ENCODE measurements at regions not wholly inside any gene's neighbourhood (a gene's known extent, or its start where the extent isn't known, plus 50 kb on each side); places are given as distances from the start of the nearest gene placed in this dataset.

DNA sequence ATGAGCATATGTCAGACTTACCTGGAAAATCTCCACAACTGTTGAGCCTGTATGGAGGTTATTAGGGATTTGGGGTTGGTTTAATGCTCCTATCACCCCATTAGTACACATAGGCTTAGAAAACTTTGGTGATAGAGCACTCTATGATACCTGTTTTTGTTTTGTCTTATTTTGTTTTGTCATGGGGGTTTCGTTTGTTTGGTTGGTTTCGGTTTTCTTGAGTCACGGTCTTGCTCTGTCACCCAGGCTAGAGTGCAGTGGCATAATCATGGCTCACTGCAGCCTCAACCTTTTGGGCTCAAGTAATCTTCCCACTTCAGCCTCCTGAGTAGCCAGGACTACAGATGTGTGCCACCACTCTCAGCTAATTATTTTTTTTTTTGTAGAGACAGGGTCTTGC, 70.0 kb downstream of the MZT1 start:
- no peak for ATAC-seq
- Mint-ChIP-seq H3K36me3 (ENCODE audit: low read depth) (no peaks in the 10 kb centered on the region), H3K27ac (no peak overlapping the region), H3K27me3 (peaks cover 50% of the 10 kb centered on the region), H3K4me3 (no peak overlapping the region), H3K4me1 (no peaks in the 10 kb centered on the region)
- no peak for DNase-seq
- no peaks in the 10 kb centered on the region for H3K9me3 ChIP-seq (ENCODE audit: control insufficient read depth, low read length, poor library complexity, severe bottlenecking)

- no peaks in the 10 kb centered on the region for H3K36me3 Mint-ChIP-seq (ENCODE audit: low read depth)
- DNase-seq (no peak), ATAC-seq (no peak)
- H3K9me3 ChIP-seq (ENCODE audit: control insufficient read depth, low read length, poor library complexity, severe bottlenecking) = no peaks in the 10 kb centered on the region
- H3K4me1 Mint-ChIP-seq = no peaks in the 10 kb centered on the region
- H3K27ac Mint-ChIP-seq = no peak overlapping the region
- H3K4me3 Mint-ChIP-seq = no peak overlapping the region
- peaks cover 47% of the 10 kb centered on the region for H3K27me3 Mint-ChIP-seq
These were observed 71.1 kb downstream of the MZT1 start for GRCh38 chr13:72656357-72656756.

DNA sequence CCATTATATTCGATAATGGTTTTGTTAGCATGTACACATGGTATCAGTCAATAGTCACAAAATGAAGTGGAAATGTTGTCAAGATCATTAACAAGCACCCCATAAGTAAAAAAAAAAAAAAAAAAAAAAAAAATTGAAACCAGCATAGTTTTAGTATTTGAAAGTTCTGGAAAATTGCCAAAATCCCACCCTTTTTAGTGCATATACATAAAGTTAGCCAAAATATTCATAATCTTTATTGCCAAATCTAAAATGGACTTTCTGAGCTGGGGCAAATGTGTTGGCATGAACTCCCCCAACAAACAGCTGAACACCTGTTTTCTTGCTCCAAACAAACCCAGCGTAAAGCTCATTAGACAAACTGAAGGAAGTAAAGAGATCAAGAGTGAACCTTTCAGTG, 73.9 kb downstream of the MZT1 start:
- Mint-ChIP-seq H3K27ac (no peak overlapping the region), H3K27me3 (peaks cover 58% of the 10 kb centered on the region), H3K36me3 (ENCODE audit: low read depth) (no peaks in the 10 kb centered on the region), H3K4me1 (no peaks in the 10 kb centered on the region), H3K4me3 (no peak overlapping the region)
- no peaks in the 10 kb centered on the region for H3K9me3 ChIP-seq (ENCODE audit: control insufficient read depth, low read length, poor library complexity, severe bottlenecking)
- no peak for ATAC-seq
- no peak for DNase-seq

- no peaks in the 10 kb centered on the region for H3K9me3 ChIP-seq (ENCODE audit: control insufficient read depth, low read length, poor library complexity, severe bottlenecking)
- ATAC-seq = no peak
- Mint-ChIP-seq H3K4me1 (no peaks in the 10 kb centered on the region), H3K4me3 (no peak overlapping the region), H3K27me3 (peaks cover 49% of the 10 kb centered on the region), H3K27ac (no peak overlapping the region), H3K36me3 (ENCODE audit: low read depth) (no peaks in the 10 kb centered on the region)
- DNase-seq = no peak
These were observed 74.7 kb downstream of the MZT1 start for GRCh38 chr13:72652681-72653080.

DNA sequence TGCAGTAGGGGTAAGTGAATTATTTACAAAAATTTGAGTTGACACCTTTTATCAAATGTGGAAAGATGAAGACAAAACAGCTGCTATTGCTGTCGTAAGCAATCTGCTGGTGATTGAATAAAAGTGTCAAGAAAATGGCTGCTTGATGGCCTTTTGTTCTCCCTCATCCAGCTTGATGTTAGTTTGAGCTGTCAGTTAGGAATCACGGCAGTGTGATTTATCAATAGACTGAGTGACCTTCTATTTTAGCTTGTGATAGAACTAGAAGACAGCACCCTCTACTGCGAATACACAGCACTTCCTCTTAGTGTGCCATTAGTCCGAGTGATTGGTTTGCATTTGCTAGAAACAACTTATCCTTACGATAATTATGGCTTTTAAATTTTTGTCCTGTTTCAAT, 76.3 kb downstream of the MZT1 start:
- H3K4me3 Mint-ChIP-seq = no peak overlapping the region
- peaks cover 55% of the 10 kb centered on the region for H3K27me3 Mint-ChIP-seq
- H3K4me1 Mint-ChIP-seq = no peaks in the 10 kb centered on the region
- no peak for DNase-seq
- ATAC-seq = no peak
- no peaks in the 10 kb centered on the region for H3K9me3 ChIP-seq (ENCODE audit: control insufficient read depth, low read length, poor library complexity, severe bottlenecking)
- no peaks in the 10 kb centered on the region for H3K36me3 Mint-ChIP-seq (ENCODE audit: low read depth)
- H3K27ac Mint-ChIP-seq = no peak overlapping the region

GRCh38 chr13:72650051-72650700, 77.3 kb downstream of the MZT1 start:
- H3K9me3 ChIP-seq (ENCODE audit: control insufficient read depth, low read length, poor library complexity, severe bottlenecking) = no peaks in the 10 kb centered on the region
- Mint-ChIP-seq H3K36me3 (ENCODE audit: low read depth) (no peaks in the 10 kb centered on the region), H3K4me1 (peaks cover 2% of the 10 kb centered on the region), H3K27ac (no peak overlapping the region), H3K27me3 (peaks cover 56% of the 10 kb centered on the region), H3K4me3 (no peak overlapping the region)
- no peak for DNase-seq
- ATAC-seq = no peak

DNA sequence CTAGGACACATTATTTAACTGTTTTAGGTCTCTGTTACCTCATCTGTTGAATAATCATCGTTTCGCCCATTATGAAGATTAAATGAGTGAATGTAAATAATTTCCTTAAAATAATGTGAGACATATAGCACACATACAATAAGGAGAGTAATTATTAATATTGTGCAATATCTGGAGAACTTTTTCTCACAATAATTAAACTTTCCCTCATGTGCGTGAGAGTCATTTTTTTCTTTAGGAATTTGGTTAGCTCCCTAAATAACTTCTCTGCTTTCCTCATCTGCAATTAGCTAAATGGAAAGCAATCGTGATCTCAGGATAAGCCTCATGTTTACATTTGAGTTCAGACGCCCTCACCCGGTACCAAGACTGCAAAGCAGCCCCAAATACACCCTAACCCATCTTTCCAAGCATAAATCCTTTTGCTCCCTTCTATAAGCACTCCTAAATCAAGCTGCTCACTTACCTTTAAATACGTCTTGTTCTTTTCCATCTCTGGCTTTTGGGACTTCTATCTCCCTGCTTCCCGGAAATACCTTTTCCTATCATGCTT, 78.8 kb downstream of the MZT1 start:
- Mint-ChIP-seq H3K27ac (no peak overlapping the region), H3K4me3 (no peak overlapping the region), H3K4me1 (peaks cover 2% of the 10 kb centered on the region), H3K36me3 (ENCODE audit: low read depth) (no peaks in the 10 kb centered on the region), H3K27me3 (peaks cover 53% of the 10 kb centered on the region)
- DNase-seq (no peak), ATAC-seq (no peak)
- H3K9me3 ChIP-seq (ENCODE audit: control insufficient read depth, low read length, poor library complexity, severe bottlenecking) = no peaks in the 10 kb centered on the region

DNA sequence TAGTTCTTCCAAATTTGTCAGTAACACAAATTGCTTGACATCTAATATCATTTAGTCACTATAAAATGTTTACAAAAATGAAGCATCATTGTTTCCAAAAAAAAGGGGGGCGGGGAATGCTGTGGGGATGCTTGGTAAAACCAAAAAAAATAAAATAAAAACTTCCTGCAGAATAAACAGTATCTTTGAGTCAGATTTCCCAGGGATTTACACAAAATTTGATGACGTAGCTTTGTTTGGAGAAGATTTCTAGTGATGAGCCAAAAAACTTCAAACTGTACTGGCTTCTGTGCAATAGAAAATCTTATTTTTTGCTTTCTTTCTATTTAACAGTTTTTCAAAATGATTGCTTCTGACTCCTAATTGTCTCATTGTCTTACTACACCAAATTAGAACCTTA, 80.0 kb downstream of the MZT1 start:
- peaks cover 2% of the 10 kb centered on the region for H3K4me1 Mint-ChIP-seq
- H3K4me3 Mint-ChIP-seq = no peak overlapping the region
- H3K9me3 ChIP-seq (ENCODE audit: control insufficient read depth, low read length, poor library complexity, severe bottlenecking) = no peaks in the 10 kb centered on the region
- DNase-seq = no peak
- peaks cover 48% of the 10 kb centered on the region for H3K27me3 Mint-ChIP-seq
- ATAC-seq = no peak
- H3K36me3 Mint-ChIP-seq (ENCODE audit: low read depth) = no peaks in the 10 kb centered on the region
- H3K27ac Mint-ChIP-seq = no peak overlapping the region

GRCh38 chr13:72645521-72645920, 81.9 kb downstream of the MZT1 start:
- Mint-ChIP-seq H3K36me3 (ENCODE audit: low read depth) (no peaks in the 10 kb centered on the region), H3K4me3 (no peak overlapping the region), H3K27me3 (peaks cover 39% of the 10 kb centered on the region), H3K27ac (no peak overlapping the region), H3K4me1 (peaks cover 2% of the 10 kb centered on the region)
- DNase-seq (no peak), ATAC-seq (no peak)
- no peaks in the 10 kb centered on the region for H3K9me3 ChIP-seq (ENCODE audit: control insufficient read depth, low read length, poor library complexity, severe bottlenecking)

DNA sequence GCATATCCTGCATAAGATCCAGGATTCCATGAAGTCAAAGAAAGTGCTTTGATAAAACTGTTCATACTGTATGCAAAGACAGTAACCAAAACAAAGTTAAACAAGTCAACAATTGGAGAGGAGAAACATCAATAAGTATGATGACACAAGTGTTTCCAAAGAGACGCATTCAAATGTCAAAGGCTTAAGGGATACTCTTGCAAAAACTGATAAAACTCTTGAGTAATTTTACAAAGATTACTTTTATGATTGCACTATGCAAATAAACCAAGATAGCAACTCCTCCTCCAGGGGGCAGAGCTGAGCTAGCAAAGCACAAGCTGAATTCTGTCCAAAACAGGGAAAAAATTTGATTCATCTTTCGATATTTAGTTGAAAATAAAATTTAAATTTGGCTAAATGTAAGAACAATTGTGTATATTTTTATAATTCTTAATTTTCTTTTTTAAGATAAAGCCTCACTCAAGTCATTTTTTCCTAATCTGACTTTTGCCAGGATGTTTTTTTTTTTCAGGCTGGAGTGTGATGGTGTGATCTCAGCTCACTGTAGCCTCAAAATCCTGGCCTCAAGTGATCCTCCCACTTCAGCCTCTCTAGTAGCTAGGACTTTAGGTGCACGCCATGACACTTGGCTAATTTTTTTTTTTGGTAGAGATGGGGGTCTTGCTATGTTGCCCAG, 84.0 kb downstream of the MZT1 start:
- ATAC-seq (no peak), DNase-seq (peak in 2 of 3 donors; percentile 17 to 26)
- H3K27me3 Mint-ChIP-seq = peaks cover 34% of the 10 kb centered on the region
- peaks cover 2% of the 10 kb centered on the region for H3K4me1 Mint-ChIP-seq
- no peak overlapping the region for H3K27ac Mint-ChIP-seq
- no peaks in the 10 kb centered on the region for H3K36me3 Mint-ChIP-seq (ENCODE audit: low read depth)
- no peaks in the 10 kb centered on the region for H3K9me3 ChIP-seq (ENCODE audit: control insufficient read depth, low read length, poor library complexity, severe bottlenecking)
- H3K4me3 Mint-ChIP-seq = no peak overlapping the region

DNA sequence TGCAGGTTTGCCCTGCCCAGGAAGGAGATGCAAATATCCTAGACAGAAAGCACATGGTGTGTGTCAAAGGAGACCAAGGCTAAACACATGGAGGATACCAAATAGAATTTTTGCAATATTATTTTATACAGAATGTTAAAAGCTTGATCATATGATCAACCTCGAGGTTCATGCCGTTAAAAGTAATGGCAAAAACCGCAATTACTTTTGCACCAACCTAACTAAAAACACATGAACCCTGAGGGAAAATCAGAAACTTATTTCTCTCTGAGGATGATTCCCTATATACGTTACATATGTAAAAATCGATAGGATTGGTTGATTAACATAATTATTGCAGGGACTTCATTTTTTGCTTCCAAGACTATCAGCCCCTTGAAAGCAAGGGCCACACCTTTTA, 88.1 kb downstream of the MZT1 start:
- H3K27ac Mint-ChIP-seq = no peak overlapping the region
- no peaks in the 10 kb centered on the region for H3K4me1 Mint-ChIP-seq
- no peak for ATAC-seq

GRCh38 chr13:72638059-72638815, 89.2 kb downstream of the MZT1 start:
- ATAC-seq (no peak), DNase-seq (no peak)
- Mint-ChIP-seq H3K4me3 (no peak overlapping the region), H3K4me1 (no peaks in the 10 kb centered on the region), H3K27me3 (peaks cover 6% of the 10 kb centered on the region), H3K36me3 (ENCODE audit: low read depth) (no peaks in the 10 kb centered on the region), H3K27ac (no peak overlapping the region)
- no peaks in the 10 kb centered on the region for H3K9me3 ChIP-seq (ENCODE audit: control insufficient read depth, low read length, poor library complexity, severe bottlenecking)

More for the DNA sequence above, 88.1 kb downstream of the MZT1 start:
- no peak for DNase-seq
- peaks cover 6% of the 10 kb centered on the region for H3K27me3 Mint-ChIP-seq
- H3K4me3 Mint-ChIP-seq = no peak overlapping the region
- no peaks in the 10 kb centered on the region for H3K36me3 Mint-ChIP-seq (ENCODE audit: low read depth)
- no peaks in the 10 kb centered on the region for H3K9me3 ChIP-seq (ENCODE audit: control insufficient read depth, low read length, poor library complexity, severe bottlenecking)

- Mint-ChIP-seq H3K4me1 (no peaks in the 10 kb centered on the region), H3K27me3 (peaks cover 6% of the 10 kb centered on the region), H3K27ac (no peak overlapping the region), H3K4me3 (no peak overlapping the region), H3K36me3 (ENCODE audit: low read depth) (no peaks in the 10 kb centered on the region)
- H3K9me3 ChIP-seq (ENCODE audit: control insufficient read depth, low read length, poor library complexity, severe bottlenecking) = no peaks in the 10 kb centered on the region
- DNase-seq (no peak), ATAC-seq (no peak)
These were observed 89.9 kb downstream of the MZT1 start for GRCh38 chr13:72637561-72637960.

All from T-helper 17 cell (primary cell).